DOHH2 (cell line): ENCODE measurements at regions not wholly inside any gene's neighbourhood (a gene's known extent, or its start where the extent isn't known, plus 50 kb on each side); places are given as distances from the start of the nearest gene placed in this dataset.

ENCODE experiments used
- EZH2phosphoT487 ChIP-seq: fragments of 200-600 bp; sonication (generic); IDR thresholded peaks from 2 replicates; pipeline ENCODE4 v1.6.1; 2017; ENCODE audit warnings: borderline replicate concordance, mild to moderate bottlenecking, antibody characterized with exemption, low read length, moderate library complexity, mixed read lengths
- TF ChIP-seq, protein P1 (sequence below): fragments of 200-600 bp; sonication (generic); IDR thresholded peaks from one replicate; pipeline ENCODE4 v1.5.1; 2014; ENCODE audit warnings: antibody characterized with exemption, mild to moderate bottlenecking, low read depth, low read length; ENCODE audit not compliant: poor library complexity, severe bottlenecking

DNA sequence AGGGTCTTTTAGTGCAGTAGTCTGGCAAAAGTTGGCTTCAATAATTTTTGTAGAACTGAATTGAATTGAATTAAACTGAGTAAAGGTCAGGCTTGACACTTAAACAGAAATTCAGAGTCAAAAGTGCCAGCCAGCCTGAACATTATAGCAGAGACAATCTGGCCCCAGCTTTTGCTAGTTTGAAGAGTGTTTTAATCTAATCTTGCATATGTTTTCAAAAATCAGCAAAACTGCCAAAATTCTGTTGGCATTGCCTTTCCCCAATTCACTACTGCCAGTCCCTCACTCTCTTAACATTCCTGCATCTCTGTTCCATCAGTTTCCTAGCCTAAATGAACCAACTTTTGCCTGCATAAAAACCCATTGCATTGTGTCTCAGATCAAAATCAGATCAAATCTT, 403.8 kb downstream of the NUF2 start:
- TF ChIP-seq, protein P1, sequence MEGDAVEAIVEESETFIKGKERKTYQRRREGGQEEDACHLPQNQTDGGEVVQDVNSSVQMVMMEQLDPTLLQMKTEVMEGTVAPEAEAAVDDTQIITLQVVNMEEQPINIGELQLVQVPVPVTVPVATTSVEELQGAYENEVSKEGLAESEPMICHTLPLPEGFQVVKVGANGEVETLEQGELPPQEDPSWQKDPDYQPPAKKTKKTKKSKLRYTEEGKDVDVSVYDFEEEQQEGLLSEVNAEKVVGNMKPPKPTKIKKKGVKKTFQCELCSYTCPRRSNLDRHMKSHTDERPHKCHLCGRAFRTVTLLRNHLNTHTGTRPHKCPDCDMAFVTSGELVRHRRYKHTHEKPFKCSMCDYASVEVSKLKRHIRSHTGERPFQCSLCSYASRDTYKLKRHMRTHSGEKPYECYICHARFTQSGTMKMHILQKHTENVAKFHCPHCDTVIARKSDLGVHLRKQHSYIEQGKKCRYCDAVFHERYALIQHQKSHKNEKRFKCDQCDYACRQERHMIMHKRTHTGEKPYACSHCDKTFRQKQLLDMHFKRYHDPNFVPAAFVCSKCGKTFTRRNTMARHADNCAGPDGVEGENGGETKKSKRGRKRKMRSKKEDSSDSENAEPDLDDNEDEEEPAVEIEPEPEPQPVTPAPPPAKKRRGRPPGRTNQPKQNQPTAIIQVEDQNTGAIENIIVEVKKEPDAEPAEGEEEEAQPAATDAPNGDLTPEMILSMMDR = no peak
- TF ChIP-seq EZH2phosphoT487 = no peak
